ENCODE measurements at regions not wholly inside any gene's neighbourhood (a gene's known extent, or its start where the extent isn't known, plus 50 kb on each side); places are given as distances from the start of the nearest gene placed in this dataset.

DNA sequence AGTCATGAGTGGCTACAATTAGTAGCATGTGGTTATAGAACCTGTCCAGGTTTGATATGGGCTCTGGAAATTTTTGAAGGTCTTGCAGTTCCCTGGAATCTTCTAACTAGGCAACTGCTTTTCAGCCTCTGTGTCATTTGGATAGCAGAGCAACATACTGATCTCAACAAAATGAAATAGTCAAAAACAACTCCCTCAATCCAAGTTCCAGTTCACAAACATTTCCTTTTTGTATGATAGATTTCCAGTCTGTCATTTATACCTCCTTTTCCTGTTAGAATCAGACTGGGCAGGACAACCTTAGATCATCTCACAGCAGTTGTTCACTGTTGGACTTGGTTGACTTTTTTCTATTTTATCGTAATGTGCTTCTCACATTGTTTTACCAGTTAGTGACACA is 442.1 kb upstream of the PDE3A start:
- in situ Hi-C loops (cut with HindIII; ENCODE audit: low pct_unique_long_range_greater_than_20kb, low sequenced_read_pairs), result no loop called here
- Histone ChIP-seq H3K9me3 (ENCODE audit: control insufficient read depth, insufficient read depth, low read depth, low read length) (no peaks in the 10 kb centered on the region), H3K4me1 (ENCODE audit: control insufficient read depth, insufficient read depth, low read length) (no peaks in the 10 kb centered on the region), H3K27me3 (ENCODE audit: control insufficient read depth, insufficient read depth, low read length) (no peaks in the 10 kb centered on the region), H3K4me3 (ENCODE audit: low read depth in 2 of 2, low read length in 2 of 2) (no peak overlapping the region), H3K27ac (ENCODE audit: low read length) (no peak overlapping the region), H3K36me3 (ENCODE audit: control insufficient read depth, insufficient read depth, low read length) (no peaks in the 10 kb centered on the region)
- intact Hi-C loops (cut with micrococcal nuclease; ENCODE audit: unreplicated experiment), result no loop called here
- no peak for ATAC-seq
- TF ChIP-seq, protein P1, sequence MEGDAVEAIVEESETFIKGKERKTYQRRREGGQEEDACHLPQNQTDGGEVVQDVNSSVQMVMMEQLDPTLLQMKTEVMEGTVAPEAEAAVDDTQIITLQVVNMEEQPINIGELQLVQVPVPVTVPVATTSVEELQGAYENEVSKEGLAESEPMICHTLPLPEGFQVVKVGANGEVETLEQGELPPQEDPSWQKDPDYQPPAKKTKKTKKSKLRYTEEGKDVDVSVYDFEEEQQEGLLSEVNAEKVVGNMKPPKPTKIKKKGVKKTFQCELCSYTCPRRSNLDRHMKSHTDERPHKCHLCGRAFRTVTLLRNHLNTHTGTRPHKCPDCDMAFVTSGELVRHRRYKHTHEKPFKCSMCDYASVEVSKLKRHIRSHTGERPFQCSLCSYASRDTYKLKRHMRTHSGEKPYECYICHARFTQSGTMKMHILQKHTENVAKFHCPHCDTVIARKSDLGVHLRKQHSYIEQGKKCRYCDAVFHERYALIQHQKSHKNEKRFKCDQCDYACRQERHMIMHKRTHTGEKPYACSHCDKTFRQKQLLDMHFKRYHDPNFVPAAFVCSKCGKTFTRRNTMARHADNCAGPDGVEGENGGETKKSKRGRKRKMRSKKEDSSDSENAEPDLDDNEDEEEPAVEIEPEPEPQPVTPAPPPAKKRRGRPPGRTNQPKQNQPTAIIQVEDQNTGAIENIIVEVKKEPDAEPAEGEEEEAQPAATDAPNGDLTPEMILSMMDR (IDR thresholded peaks at IDR 0.05), result no peak
- TF ChIP-seq SIN3A (IDR thresholded peaks at IDR 0.05; ENCODE audit: borderline replicate concordance, insufficient read depth, low read depth, low read length) (no peak), POLR2AphosphoS5 (IDR thresholded peaks at IDR 0.05; ENCODE audit: low read depth, low read length) (no peak), TCF7L2 (IDR thresholded peaks at IDR 0.05; ENCODE audit: low read depth, low read length) (no peak)
- TF ChIP-seq, protein P2, sequence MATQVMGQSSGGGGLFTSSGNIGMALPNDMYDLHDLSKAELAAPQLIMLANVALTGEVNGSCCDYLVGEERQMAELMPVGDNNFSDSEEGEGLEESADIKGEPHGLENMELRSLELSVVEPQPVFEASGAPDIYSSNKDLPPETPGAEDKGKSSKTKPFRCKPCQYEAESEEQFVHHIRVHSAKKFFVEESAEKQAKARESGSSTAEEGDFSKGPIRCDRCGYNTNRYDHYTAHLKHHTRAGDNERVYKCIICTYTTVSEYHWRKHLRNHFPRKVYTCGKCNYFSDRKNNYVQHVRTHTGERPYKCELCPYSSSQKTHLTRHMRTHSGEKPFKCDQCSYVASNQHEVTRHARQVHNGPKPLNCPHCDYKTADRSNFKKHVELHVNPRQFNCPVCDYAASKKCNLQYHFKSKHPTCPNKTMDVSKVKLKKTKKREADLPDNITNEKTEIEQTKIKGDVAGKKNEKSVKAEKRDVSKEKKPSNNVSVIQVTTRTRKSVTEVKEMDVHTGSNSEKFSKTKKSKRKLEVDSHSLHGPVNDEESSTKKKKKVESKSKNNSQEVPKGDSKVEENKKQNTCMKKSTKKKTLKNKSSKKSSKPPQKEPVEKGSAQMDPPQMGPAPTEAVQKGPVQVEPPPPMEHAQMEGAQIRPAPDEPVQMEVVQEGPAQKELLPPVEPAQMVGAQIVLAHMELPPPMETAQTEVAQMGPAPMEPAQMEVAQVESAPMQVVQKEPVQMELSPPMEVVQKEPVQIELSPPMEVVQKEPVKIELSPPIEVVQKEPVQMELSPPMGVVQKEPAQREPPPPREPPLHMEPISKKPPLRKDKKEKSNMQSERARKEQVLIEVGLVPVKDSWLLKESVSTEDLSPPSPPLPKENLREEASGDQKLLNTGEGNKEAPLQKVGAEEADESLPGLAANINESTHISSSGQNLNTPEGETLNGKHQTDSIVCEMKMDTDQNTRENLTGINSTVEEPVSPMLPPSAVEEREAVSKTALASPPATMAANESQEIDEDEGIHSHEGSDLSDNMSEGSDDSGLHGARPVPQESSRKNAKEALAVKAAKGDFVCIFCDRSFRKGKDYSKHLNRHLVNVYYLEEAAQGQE (IDR thresholded peaks at IDR 0.05; ENCODE audit: insufficient read depth in 1 of 2, low read depth in 2 of 2, low read length in 1 of 2), result no peak
- no TSS peak for BruUV-seq (replicated peaks)
- no peak for DNase-seq (ENCODE audit: low read depth, low spot score)
- ChIA-PET POLR2A (no interaction called here), CTCF (no interaction called here)

DNA sequence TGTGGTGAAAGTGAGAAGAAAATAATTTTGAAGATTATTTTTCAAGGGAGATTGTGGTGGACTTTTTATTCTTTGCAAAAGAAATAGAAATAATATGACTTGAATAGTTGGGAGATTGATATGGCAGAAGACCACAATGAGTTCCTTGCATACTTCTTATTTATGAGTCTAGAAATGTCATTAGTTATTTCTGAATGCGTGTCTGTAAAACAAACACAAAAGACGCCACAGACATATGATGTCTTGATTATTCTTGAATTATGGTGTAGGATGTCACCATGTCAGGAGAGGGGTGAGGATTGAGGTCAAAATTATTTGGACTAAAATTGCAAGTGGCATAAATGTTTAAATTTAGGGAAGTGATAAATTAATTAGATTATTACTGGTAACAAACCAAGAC is 440.7 kb upstream of the PDE3A start:
- H3K4me3 ChIP-seq (ENCODE audit: low read depth in 2 of 2, low read length in 2 of 2), result no peak overlapping the region
- POLR2A ChIA-PET, result no interaction called here
- H3K27ac ChIP-seq (ENCODE audit: low read length), result no peak overlapping the region
- CTCF ChIA-PET, result no interaction called here
- H3K27me3 ChIP-seq (ENCODE audit: control insufficient read depth, insufficient read depth, low read length), result no peaks in the 10 kb centered on the region
- intact Hi-C loops (cut with micrococcal nuclease; ENCODE audit: unreplicated experiment) (no loop called here), in situ Hi-C loops (cut with HindIII; ENCODE audit: low pct_unique_long_range_greater_than_20kb, low sequenced_read_pairs) (no loop called here)
- DNase-seq (ENCODE audit: low read depth, low spot score) (no peak), ATAC-seq (no peak)
- no peaks in the 10 kb centered on the region for H3K36me3 ChIP-seq (ENCODE audit: control insufficient read depth, insufficient read depth, low read length)
- H3K4me1 ChIP-seq (ENCODE audit: control insufficient read depth, insufficient read depth, low read length), result no peaks in the 10 kb centered on the region
- no peaks in the 10 kb centered on the region for H3K9me3 ChIP-seq (ENCODE audit: control insufficient read depth, insufficient read depth, low read depth, low read length)
- TF ChIP-seq TCF7L2 (IDR thresholded peaks at IDR 0.05; ENCODE audit: low read depth, low read length), result no peak
- TF ChIP-seq, protein P2 (IDR thresholded peaks at IDR 0.05; ENCODE audit: insufficient read depth in 1 of 2, low read depth in 2 of 2, low read length in 1 of 2), result no peak
- TF ChIP-seq, protein P1 (IDR thresholded peaks at IDR 0.05), result no peak
- TF ChIP-seq SIN3A (IDR thresholded peaks at IDR 0.05; ENCODE audit: borderline replicate concordance, insufficient read depth, low read depth, low read length), result no peak
- BruUV-seq (replicated peaks), result no TSS peak
